DND-41 (cell line): ENCODE measurements at regions not wholly inside any gene's neighbourhood (a gene's known extent, or its start where the extent isn't known, plus 50 kb on each side); places are given as distances from the start of the nearest gene placed in this dataset.

Experiments
- ATAC-seq: fragments of 200-7000 bp; cut with Tn5 transposase; 3 replicates; pipeline ENCODE4 v1.9.1; 2021; ENCODE audit warnings: low read depth; ENCODE audit not compliant: insufficient read depth
- DNase-seq: peaks from one replicate; pipeline ENCODE4 v3.0.0-alpha.2; 2020
- H2AFZ ChIP-seq: 2 replicates; pipeline ENCODE4 v1.6.0; 2012; ENCODE audit warnings: low read depth, low read length
- H3K27ac ChIP-seq: 2 replicates; pipeline ENCODE4 v1.5.1; 2012; ENCODE audit warnings: low read length, inconsistent platforms
- H3K27me3 ChIP-seq: fragments of 200-600 bp; sonication (generic); 2 replicates; pipeline ENCODE4 v1.6.0; 2012; ENCODE audit warnings: low read length, mild to moderate bottlenecking, inconsistent platforms; ENCODE audit not compliant: insufficient read depth, poor library complexity
- H3K36me3 ChIP-seq: 2 replicates; pipeline ENCODE4 v1.5.1; 2012; ENCODE audit warnings: low read length, inconsistent platforms; ENCODE audit not compliant: insufficient read depth
- H3K4me1 ChIP-seq: 2 replicates; pipeline ENCODE4 v1.5.1; 2012; ENCODE audit warnings: mild to moderate bottlenecking, low read length; ENCODE audit not compliant: insufficient read depth
- H3K4me2 ChIP-seq: 2 replicates; pipeline ENCODE4 v1.6.0; 2012; ENCODE audit warnings: mild to moderate bottlenecking, moderate library complexity, low read length, inconsistent platforms; ENCODE audit not compliant: insufficient read depth
- H3K4me3 ChIP-seq, 2 experiments: fragments of 200-600 bp in 1 of 2; shearing (Covaris generic) in 1 of 2; 2 replicates each; pipeline ENCODE4 v1.5.1; 2012 to 2016; ENCODE audit warnings: inconsistent platforms in 2 of 2, low read length in 2 of 2, mild to moderate bottlenecking in 2 of 2, low read depth in 1 of 2, moderate library complexity in 1 of 2
- H3K79me2 ChIP-seq: 2 replicates; pipeline ENCODE4 v1.6.0; 2012; ENCODE audit warnings: low read length, inconsistent platforms; ENCODE audit not compliant: insufficient read depth
- H3K9ac ChIP-seq: 2 replicates; pipeline ENCODE4 v1.6.0; 2012; ENCODE audit warnings: low read depth, mild to moderate bottlenecking, inconsistent platforms, low read length, moderate library complexity
- H3K9me3 ChIP-seq: 2 replicates; pipeline ENCODE4 v1.5.1; 2012; ENCODE audit warnings: low read length, moderate library complexity, mild to moderate bottlenecking, inconsistent platforms; ENCODE audit not compliant: insufficient read depth, severe bottlenecking
- H4K20me1 ChIP-seq: 2 replicates; pipeline ENCODE4 v1.6.0; 2012; ENCODE audit warnings: low read length; ENCODE audit not compliant: insufficient read depth
- CTCF ChIP-seq: IDR thresholded peaks from 2 replicates; pipeline ENCODE4 v1.5.1; 2012; ENCODE audit warnings: borderline replicate concordance, low read length, moderate library complexity, mild to moderate bottlenecking; ENCODE audit not compliant: poor library complexity, severe bottlenecking; ENCODE audit errors: extremely low read depth
- EZH2 ChIP-seq: IDR thresholded peaks from 3 replicates; pipeline ENCODE4 v1.6.1; 2012; ENCODE audit warnings: borderline replicate concordance, low read depth, mild to moderate bottlenecking, moderate library complexity, low read length, inconsistent platforms; ENCODE audit not compliant: severe bottlenecking

- no peak overlapping the region for H3K4me2 ChIP-seq
- DNase-seq = no peak
- no peaks in the 10 kb centered on the region for H4K20me1 ChIP-seq
- ATAC-seq = no peak
- H3K4me3 ChIP-seq = no peak overlapping the region
- H3K9ac ChIP-seq = no peak overlapping the region
- H3K9me3 ChIP-seq = no peaks in the 10 kb centered on the region
- no peaks in the 10 kb centered on the region for H3K4me1 ChIP-seq
- H3K36me3 ChIP-seq = no peaks in the 10 kb centered on the region
- no peak overlapping the region for H2AFZ ChIP-seq
- H3K27ac ChIP-seq = no peak overlapping the region
- peaks cover 4% of the 10 kb centered on the region for H3K27me3 ChIP-seq
- TF ChIP-seq EZH2 (no peak), CTCF (no peak)
- no peaks in the 10 kb centered on the region for H3K79me2 ChIP-seq
These were observed 52.1 kb upstream of the STOX2 start for GRCh38 chr4:183852910-183853547.

GRCh38 chr4:183853548-183853940, 51.6 kb upstream of the STOX2 start:
- H3K4me3 ChIP-seq = no peak overlapping the region

More at GRCh38 chr4:183853548-183853940, 51.6 kb upstream of the STOX2 start:
- no peaks in the 10 kb centered on the region for H3K79me2 ChIP-seq
- no peak overlapping the region for H3K27ac ChIP-seq
- no peaks in the 10 kb centered on the region for H3K36me3 ChIP-seq
- DNase-seq (no peak), ATAC-seq (no peak)
- H3K27me3 ChIP-seq = peaks cover 4% of the 10 kb centered on the region
- H3K9me3 ChIP-seq = no peaks in the 10 kb centered on the region
- no peak overlapping the region for H3K4me2 ChIP-seq
- H4K20me1 ChIP-seq = no peaks in the 10 kb centered on the region
- H3K4me1 ChIP-seq = no peaks in the 10 kb centered on the region
- H2AFZ ChIP-seq = no peak overlapping the region
- no peak overlapping the region for H3K9ac ChIP-seq
- TF ChIP-seq CTCF = no peak
- no peak for TF ChIP-seq EZH2
